ENCODE measurements at regions not wholly inside any gene's neighbourhood (a gene's known extent, or its start where the extent isn't known, plus 50 kb on each side); places are given as distances from the start of the nearest gene placed in this dataset.

GRCh38 chr20:24767623-24768100, 181.4 kb upstream of the CST7 start:
- Histone ChIP-seq H3K27me3 (replicated peaks in 1 of 7) (peaks cover 0 to 42% (median 0%) of the 10 kb centered on the region in 7 donors), H3K9me3 (no peaks in the 10 kb centered on the region), H3K36me3 (no peaks in the 10 kb centered on the region), H3K27ac (no peak overlapping the region), H3K4me1 (peaks cover 0 to 14% (median 7%) of the 10 kb centered on the region in 6 donors), H3K4me3 (no peak overlapping the region)
- WGBS, 5 donors, result 72 to 97% (median 92%) methylated on average over 4 of the region's 4 CpGs
- TF ChIP-seq POLR2AphosphoS5 (IDR thresholded peaks at IDR 0.05) (no peak), CTCF (IDR thresholded peaks at IDR 0.05 in 8 of 11, conservative IDR thresholded peaks at IDR 0.05 in 3 of 11) (no peak), POLR2A (IDR thresholded peaks at IDR 0.05) (no peak)
- DNase-seq, result no peak
- intact Hi-C loops (cut with DNase I; ENCODE audit: low total_unique reads), result no loop called here

- no peak overlapping the region for H3K4me3 ChIP-seq
- WGBS, 5 donors, result 76 to 87% (median 78%) methylated on average over 3 to 4 of the region's 4 CpGs
- no peak overlapping the region for H3K27ac ChIP-seq
- peaks cover 0 to 39% (median 0%) of the 10 kb centered on the region in 7 donors for H3K27me3 ChIP-seq (replicated peaks in 1 of 7)
- no peaks in the 10 kb centered on the region for H3K36me3 ChIP-seq
- no peaks in the 10 kb centered on the region for H3K9me3 ChIP-seq
- intact Hi-C loops (cut with DNase I; ENCODE audit: low total_unique reads), result no loop called here
- TF ChIP-seq POLR2A (IDR thresholded peaks at IDR 0.05) (no peak), POLR2AphosphoS5 (IDR thresholded peaks at IDR 0.05) (no peak), CTCF (IDR thresholded peaks at IDR 0.05 in 8 of 11, conservative IDR thresholded peaks at IDR 0.05 in 3 of 11) (no peak)
- DNase-seq, result no peak
- peaks cover 0 to 14% (median 7%) of the 10 kb centered on the region in 6 donors for H3K4me1 ChIP-seq
Measured at GRCh38 chr20:24768201-24768636, 180.8 kb upstream of the CST7 start.

GRCh38 chr20:24768713-24769601, 180.1 kb upstream of the CST7 start:
- peak; percentile 38 for DNase-seq
- H3K36me3 ChIP-seq, result no peaks in the 10 kb centered on the region
- no peak overlapping the region for H3K4me3 ChIP-seq
- peaks cover 0 to 36% (median 0%) of the 10 kb centered on the region in 7 donors for H3K27me3 ChIP-seq (replicated peaks in 1 of 7)
- H3K27ac ChIP-seq, result no peak overlapping the region
- WGBS, 5 donors, result 79 to 92% (median 83%) methylated on average over 9 to 10 of the region's 10 CpGs
- H3K9me3 ChIP-seq, result no peaks in the 10 kb centered on the region
- peaks cover 0 to 9% (median 5%) of the 10 kb centered on the region in 6 donors for H3K4me1 ChIP-seq
- intact Hi-C loops (cut with DNase I; ENCODE audit: low total_unique reads), result no loop called here
- TF ChIP-seq POLR2A (IDR thresholded peaks at IDR 0.05) (no peak), POLR2AphosphoS5 (IDR thresholded peaks at IDR 0.05) (no peak), CTCF (IDR thresholded peaks at IDR 0.05 in 8 of 11, conservative IDR thresholded peaks at IDR 0.05 in 3 of 11) (no peak)
